Neural progenitor cell (in vitro differentiated cells): ENCODE measurements at regions not wholly inside any gene's neighbourhood (a gene's known extent, or its start where the extent isn't known, plus 50 kb on each side); places are given as distances from the start of the nearest gene placed in this dataset.

ENCODE experiments used
- DNase-seq: peaks from one replicate; pipeline ENCODE4 v3.0.0-alpha.2; 2016; ENCODE audit warnings: low spot score
- H2AFZ ChIP-seq: fragments of 200-600 bp; sonication (generic); replicated peaks from 2 replicates; pipeline ENCODE4 v1.6.1; 2016; ENCODE audit warnings: antibody characterized with exemption
- H3F3A ChIP-seq: fragments of 200-600 bp; sonication (generic); 2 replicates; pipeline ENCODE4 v1.6.1; 2016; ENCODE audit warnings: antibody characterized with exemption, low read depth
- H3K27ac ChIP-seq: fragments of 200-600 bp; sonication (generic); 2 replicates; pipeline ENCODE4 v1.5.1; 2016; ENCODE audit warnings: mild to moderate bottlenecking
- H3K27me3 ChIP-seq: fragments of 200-600 bp; sonication (generic); 2 replicates; pipeline ENCODE4 v1.6.1; 2016; ENCODE audit warnings: mild to moderate bottlenecking, moderate library complexity
- H3K36me3 ChIP-seq: fragments of 200-600 bp; sonication (generic); 2 replicates; pipeline ENCODE4 v1.5.1; 2016
- H3K4me1 ChIP-seq: fragments of 200-600 bp; sonication (generic); 2 replicates; pipeline ENCODE4 v1.6.1; 2016; ENCODE audit warnings: mixed run types
- H3K4me2 ChIP-seq: fragments of 200-600 bp; sonication (generic); 2 replicates; pipeline ENCODE4 v1.6.1; 2016
- H3K4me3 ChIP-seq: fragments of 200-600 bp; sonication (generic); 2 replicates; pipeline ENCODE4 v1.5.1; 2016
- H3K79me2 ChIP-seq: fragments of 200-600 bp; sonication (generic); 2 replicates; pipeline ENCODE4 v1.6.1; 2016; ENCODE audit warnings: low read depth
- H3K9ac ChIP-seq: fragments of 200-600 bp; sonication (generic); 2 replicates; pipeline ENCODE4 v1.6.1; 2016
- H3K9me3 ChIP-seq: fragments of 200-600 bp; sonication (generic); 2 replicates; pipeline ENCODE4 v1.5.1; 2016; ENCODE audit warnings: low read depth
- H4K20me1 ChIP-seq: fragments of 200-600 bp; sonication (generic); 2 replicates; pipeline ENCODE4 v1.6.1; 2016; ENCODE audit warnings: low read depth
- H3K27ac Mint-ChIP-seq: 3 replicates; pipeline ENCODE4 v1.8.0; 2021; ENCODE audit warnings: mixed read lengths
- H3K27me3 Mint-ChIP-seq: 2 replicates; pipeline ENCODE4 v1.8.0; 2022; ENCODE audit warnings: low read depth, mild to moderate bottlenecking, inconsistent platforms, moderate library complexity, mixed read lengths; ENCODE audit not compliant: insufficient read depth
- H3K36me3 Mint-ChIP-seq: 3 replicates; pipeline ENCODE4 v1.8.0; 2021; ENCODE audit warnings: mixed read lengths
- H3K4me1 Mint-ChIP-seq: 3 replicates; pipeline ENCODE4 v1.8.0; 2021; ENCODE audit warnings: mixed read lengths
- H3K4me3 Mint-ChIP-seq: 3 replicates; pipeline ENCODE4 v1.8.0; 2021; ENCODE audit warnings: mild to moderate bottlenecking, moderate library complexity, mixed read lengths
- H3K9me3 Mint-ChIP-seq: 3 replicates; pipeline ENCODE4 v1.8.0; 2020; ENCODE audit warnings: mixed read lengths
- EZH2 ChIP-seq: fragments of 200-600 bp; sonication (generic); IDR thresholded peaks from 2 replicates; pipeline ENCODE4 v1.6.1; 2017; ENCODE audit warnings: antibody characterized with exemption, mild to moderate bottlenecking, moderate library complexity
- EZH2phosphoT487 ChIP-seq: fragments of 200-600 bp; sonication (generic); IDR thresholded peaks from 2 replicates; pipeline ENCODE4 v1.6.1; 2017; ENCODE audit warnings: antibody characterized with exemption
- TF ChIP-seq, protein P1 (sequence below): fragments of 200-600 bp; sonication (generic); IDR thresholded peaks from 2 replicates; pipeline ENCODE4 v1.5.1; 2017; ENCODE audit warnings: antibody characterized with exemption, mild to moderate bottlenecking

- Histone ChIP-seq H3K27ac (no peak overlapping the region), H3K79me2 (no peaks in the 10 kb centered on the region), H2AFZ (no peak overlapping the region), H3K36me3 (no peaks in the 10 kb centered on the region), H3K4me3 (no peak overlapping the region), H3K9me3 (no peaks in the 10 kb centered on the region), H3K27me3 (no peaks in the 10 kb centered on the region), H3F3A (no peaks in the 10 kb centered on the region), H3K4me1 (no peaks in the 10 kb centered on the region), H3K9ac (no peak overlapping the region), H4K20me1 (no peaks in the 10 kb centered on the region), H3K4me2 (no peak overlapping the region)
- Mint-ChIP-seq H3K36me3 (peaks cover 2% of the 10 kb centered on the region), H3K27me3 (no peaks in the 10 kb centered on the region), H3K4me3 (no peak overlapping the region), H3K27ac (no peak overlapping the region), H3K4me1 (no peaks in the 10 kb centered on the region), H3K9me3 (peaks cover 10% of the 10 kb centered on the region)
- no peak for DNase-seq
- TF ChIP-seq, protein P1, sequence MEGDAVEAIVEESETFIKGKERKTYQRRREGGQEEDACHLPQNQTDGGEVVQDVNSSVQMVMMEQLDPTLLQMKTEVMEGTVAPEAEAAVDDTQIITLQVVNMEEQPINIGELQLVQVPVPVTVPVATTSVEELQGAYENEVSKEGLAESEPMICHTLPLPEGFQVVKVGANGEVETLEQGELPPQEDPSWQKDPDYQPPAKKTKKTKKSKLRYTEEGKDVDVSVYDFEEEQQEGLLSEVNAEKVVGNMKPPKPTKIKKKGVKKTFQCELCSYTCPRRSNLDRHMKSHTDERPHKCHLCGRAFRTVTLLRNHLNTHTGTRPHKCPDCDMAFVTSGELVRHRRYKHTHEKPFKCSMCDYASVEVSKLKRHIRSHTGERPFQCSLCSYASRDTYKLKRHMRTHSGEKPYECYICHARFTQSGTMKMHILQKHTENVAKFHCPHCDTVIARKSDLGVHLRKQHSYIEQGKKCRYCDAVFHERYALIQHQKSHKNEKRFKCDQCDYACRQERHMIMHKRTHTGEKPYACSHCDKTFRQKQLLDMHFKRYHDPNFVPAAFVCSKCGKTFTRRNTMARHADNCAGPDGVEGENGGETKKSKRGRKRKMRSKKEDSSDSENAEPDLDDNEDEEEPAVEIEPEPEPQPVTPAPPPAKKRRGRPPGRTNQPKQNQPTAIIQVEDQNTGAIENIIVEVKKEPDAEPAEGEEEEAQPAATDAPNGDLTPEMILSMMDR, result no peak
- no peak for TF ChIP-seq EZH2phosphoT487
- TF ChIP-seq EZH2, result no peak
Measured at GRCh38 chr12:90485560-90485959, 469.4 kb downstream of the CCER1 start.

- TF ChIP-seq EZH2 (no peak), EZH2phosphoT487 (no peak)
- TF ChIP-seq, protein P1, result no peak
- no peak overlapping the region for H3K27ac ChIP-seq
- Mint-ChIP-seq H3K36me3 (no peaks in the 10 kb centered on the region), H3K4me3 (no peak overlapping the region), H3K27ac (no peak overlapping the region), H3K27me3 (no peaks in the 10 kb centered on the region), H3K4me1 (no peaks in the 10 kb centered on the region), H3K9me3 (no peaks in the 10 kb centered on the region)
- no peak overlapping the region for H3K4me3 ChIP-seq
- no peak overlapping the region for H3K4me2 ChIP-seq
- no peaks in the 10 kb centered on the region for H4K20me1 ChIP-seq
- DNase-seq, result no peak
- H3K9ac ChIP-seq, result no peak overlapping the region
- H3K27me3 ChIP-seq, result no peaks in the 10 kb centered on the region
- no peaks in the 10 kb centered on the region for H3K36me3 ChIP-seq
- H2AFZ ChIP-seq, result peak overlapping the region; percentile 50
- no peaks in the 10 kb centered on the region for H3K79me2 ChIP-seq
- no peaks in the 10 kb centered on the region for H3K9me3 ChIP-seq
- no peaks in the 10 kb centered on the region for H3K4me1 ChIP-seq
- no peaks in the 10 kb centered on the region for H3F3A ChIP-seq
Measured at GRCh38 chr12:90484094-90484493, 470.9 kb downstream of the CCER1 start.

GRCh38 chr12:90481748-90482147 lies 473.2 kb downstream of the CCER1 start:
- no peaks in the 10 kb centered on the region for H3K27me3 Mint-ChIP-seq
- H3K27me3 ChIP-seq, result no peaks in the 10 kb centered on the region
- no peaks in the 10 kb centered on the region for H3F3A ChIP-seq
- no peak overlapping the region for H2AFZ ChIP-seq
- no peaks in the 10 kb centered on the region for H3K36me3 Mint-ChIP-seq
- no peak overlapping the region for H3K27ac ChIP-seq
- H3K79me2 ChIP-seq, result no peaks in the 10 kb centered on the region
- no peak overlapping the region for H3K27ac Mint-ChIP-seq
- no peak for TF ChIP-seq EZH2
- TF ChIP-seq, protein P1, result no peak
- no peak for TF ChIP-seq EZH2phosphoT487
- no peaks in the 10 kb centered on the region for H3K9me3 ChIP-seq
- no peaks in the 10 kb centered on the region for H3K4me1 Mint-ChIP-seq
- no peaks in the 10 kb centered on the region for H3K9me3 Mint-ChIP-seq
- H3K9ac ChIP-seq, result no peak overlapping the region
- no peaks in the 10 kb centered on the region for H3K36me3 ChIP-seq
- no peak overlapping the region for H3K4me2 ChIP-seq
- no peak overlapping the region for H3K4me3 ChIP-seq
- no peak for DNase-seq
- H4K20me1 ChIP-seq, result no peaks in the 10 kb centered on the region
- no peak overlapping the region for H3K4me3 Mint-ChIP-seq
- no peaks in the 10 kb centered on the region for H3K4me1 ChIP-seq

DNA sequence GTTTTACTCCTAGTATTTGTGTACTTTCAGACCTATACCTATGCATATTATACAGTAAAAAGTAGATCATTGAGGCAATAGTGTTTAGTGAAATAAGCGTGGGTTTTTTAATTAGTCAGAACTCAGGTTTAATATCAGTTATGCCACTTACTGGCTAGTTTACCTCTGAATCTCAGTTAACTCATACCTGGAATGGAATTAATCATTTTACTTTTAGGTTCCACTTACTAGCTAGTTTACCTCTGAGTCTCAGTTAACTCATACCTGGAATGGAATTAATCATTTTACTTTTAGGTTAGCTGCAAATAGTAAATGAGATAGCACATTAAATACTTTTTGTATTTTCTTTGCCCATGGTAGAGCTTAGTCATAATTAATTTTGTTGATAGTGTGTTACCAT lies 475.7 kb downstream of the CCER1 start:
- Mint-ChIP-seq H3K27me3 (no peaks in the 10 kb centered on the region), H3K9me3 (no peaks in the 10 kb centered on the region), H3K27ac (no peak overlapping the region), H3K4me3 (no peak overlapping the region), H3K4me1 (no peaks in the 10 kb centered on the region), H3K36me3 (no peaks in the 10 kb centered on the region)
- no peak overlapping the region for H2AFZ ChIP-seq
- H3K27me3 ChIP-seq, result no peaks in the 10 kb centered on the region
- no peak for DNase-seq
- TF ChIP-seq EZH2phosphoT487 (no peak), EZH2 (no peak)
- TF ChIP-seq, protein P1, result no peak
- H3F3A ChIP-seq, result no peaks in the 10 kb centered on the region
- H3K4me2 ChIP-seq, result no peak overlapping the region
- no peaks in the 10 kb centered on the region for H3K36me3 ChIP-seq
- no peak overlapping the region for H3K27ac ChIP-seq
- no peaks in the 10 kb centered on the region for H3K9me3 ChIP-seq
- no peak overlapping the region for H3K4me3 ChIP-seq
- H3K79me2 ChIP-seq, result no peaks in the 10 kb centered on the region
- no peak overlapping the region for H3K9ac ChIP-seq
- H4K20me1 ChIP-seq, result no peaks in the 10 kb centered on the region
- no peaks in the 10 kb centered on the region for H3K4me1 ChIP-seq
